Osteocyte (in vitro differentiated cells): ENCODE measurements at regions not wholly inside any gene's neighbourhood (a gene's known extent, or its start where the extent isn't known, plus 50 kb on each side); places are given as distances from the start of the nearest gene placed in this dataset.

Experiments used
- DNase-seq: peaks from one replicate; pipeline ENCODE4 v3.0.0; 2021; ENCODE audit warnings: mixed read lengths; ENCODE audit not compliant: unreplicated experiment; ENCODE audit errors: extremely low spot score
- H3K27ac Mint-ChIP-seq: one replicate; pipeline ENCODE4 v1.8.0; 2021; ENCODE audit warnings: mild to moderate bottlenecking, mixed read lengths; ENCODE audit not compliant: unreplicated experiment
- H3K27me3 Mint-ChIP-seq: one replicate; pipeline ENCODE4 v1.8.0; 2021; ENCODE audit warnings: mixed read lengths; ENCODE audit not compliant: unreplicated experiment
- H3K36me3 Mint-ChIP-seq: one replicate; pipeline ENCODE4 v1.8.0; 2021; ENCODE audit warnings: mixed read lengths; ENCODE audit not compliant: unreplicated experiment
- H3K4me1 Mint-ChIP-seq: one replicate; pipeline ENCODE4 v1.8.0; 2021; ENCODE audit warnings: mixed read lengths; ENCODE audit not compliant: unreplicated experiment
- H3K4me3 Mint-ChIP-seq: one replicate; pipeline ENCODE4 v1.8.0; 2021; ENCODE audit warnings: mild to moderate bottlenecking, moderate library complexity, mixed read lengths; ENCODE audit not compliant: unreplicated experiment
- H3K9me3 Mint-ChIP-seq: one replicate; pipeline ENCODE4 v1.8.0; 2021; ENCODE audit warnings: mixed read lengths; ENCODE audit not compliant: unreplicated experiment
- TF ChIP-seq, protein P1 (sequence below): fragments of 200-600 bp; sonication (generic); IDR thresholded peaks from 2 replicates; pipeline ENCODE4 v1.5.0; 2021; ENCODE audit warnings: antibody characterized with exemption, mild to moderate bottlenecking, moderate library complexity

DNA sequence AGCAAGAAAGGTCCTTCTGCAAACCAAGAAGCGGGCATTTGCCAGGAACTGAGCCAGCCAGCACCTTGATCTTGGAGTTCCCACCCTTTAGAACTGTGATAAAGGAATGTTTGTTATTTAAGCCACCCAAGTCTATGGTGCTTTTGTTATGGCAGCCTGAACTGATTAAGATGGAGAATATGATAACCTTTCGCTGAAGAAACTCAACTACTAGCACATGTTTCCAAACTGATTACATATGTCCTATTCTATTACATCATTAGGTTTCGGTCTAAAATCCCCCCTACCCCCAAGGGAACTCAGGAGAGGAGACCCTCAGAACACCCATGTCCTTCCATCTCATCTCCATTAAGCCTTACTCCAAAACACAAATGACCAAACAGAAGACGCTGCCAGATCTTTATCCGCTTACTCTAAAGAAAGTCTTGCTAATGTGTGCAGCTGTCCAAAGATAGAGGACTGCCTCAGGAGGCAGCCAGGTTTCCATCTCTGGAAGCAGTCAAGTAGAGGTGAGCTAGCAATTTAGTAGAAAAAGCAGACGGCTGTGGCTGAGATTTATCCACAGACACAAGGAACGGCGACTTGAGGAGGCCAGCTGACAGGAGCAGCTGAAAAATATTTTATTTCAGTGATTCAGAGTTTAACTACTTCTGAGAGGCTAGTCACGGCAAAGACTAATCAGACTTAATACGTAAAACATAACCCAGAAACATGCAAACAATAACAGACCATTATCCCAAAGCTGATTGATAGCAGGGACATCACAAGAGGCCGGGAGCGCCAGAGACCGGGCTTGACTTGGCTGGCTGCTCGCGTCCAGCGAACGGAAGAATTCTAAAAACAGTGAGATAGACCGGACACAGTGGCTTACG is 611.4 kb upstream of the CDH5 start:
- H3K4me1 Mint-ChIP-seq: no peaks in the 10 kb centered on the region
- no peak for DNase-seq
- H3K9me3 Mint-ChIP-seq: no peaks in the 10 kb centered on the region
- TF ChIP-seq, protein P1, sequence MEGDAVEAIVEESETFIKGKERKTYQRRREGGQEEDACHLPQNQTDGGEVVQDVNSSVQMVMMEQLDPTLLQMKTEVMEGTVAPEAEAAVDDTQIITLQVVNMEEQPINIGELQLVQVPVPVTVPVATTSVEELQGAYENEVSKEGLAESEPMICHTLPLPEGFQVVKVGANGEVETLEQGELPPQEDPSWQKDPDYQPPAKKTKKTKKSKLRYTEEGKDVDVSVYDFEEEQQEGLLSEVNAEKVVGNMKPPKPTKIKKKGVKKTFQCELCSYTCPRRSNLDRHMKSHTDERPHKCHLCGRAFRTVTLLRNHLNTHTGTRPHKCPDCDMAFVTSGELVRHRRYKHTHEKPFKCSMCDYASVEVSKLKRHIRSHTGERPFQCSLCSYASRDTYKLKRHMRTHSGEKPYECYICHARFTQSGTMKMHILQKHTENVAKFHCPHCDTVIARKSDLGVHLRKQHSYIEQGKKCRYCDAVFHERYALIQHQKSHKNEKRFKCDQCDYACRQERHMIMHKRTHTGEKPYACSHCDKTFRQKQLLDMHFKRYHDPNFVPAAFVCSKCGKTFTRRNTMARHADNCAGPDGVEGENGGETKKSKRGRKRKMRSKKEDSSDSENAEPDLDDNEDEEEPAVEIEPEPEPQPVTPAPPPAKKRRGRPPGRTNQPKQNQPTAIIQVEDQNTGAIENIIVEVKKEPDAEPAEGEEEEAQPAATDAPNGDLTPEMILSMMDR: no peak
- H3K36me3 Mint-ChIP-seq: no peaks in the 10 kb centered on the region
- H3K27me3 Mint-ChIP-seq: peaks cover 26% of the 10 kb centered on the region
- H3K4me3 Mint-ChIP-seq: no peak overlapping the region
- H3K27ac Mint-ChIP-seq: no peak overlapping the region

- H3K9me3 Mint-ChIP-seq: no peaks in the 10 kb centered on the region
- peaks cover 38% of the 10 kb centered on the region for H3K27me3 Mint-ChIP-seq
- DNase-seq: no peak
- H3K27ac Mint-ChIP-seq: no peak overlapping the region
- no peaks in the 10 kb centered on the region for H3K4me1 Mint-ChIP-seq
- H3K36me3 Mint-ChIP-seq: no peaks in the 10 kb centered on the region
- TF ChIP-seq, protein P1: no peak
- no peak overlapping the region for H3K4me3 Mint-ChIP-seq
These were observed 614.0 kb upstream of the CDH5 start for GRCh38 chr16:65752522-65752844.

DNA sequence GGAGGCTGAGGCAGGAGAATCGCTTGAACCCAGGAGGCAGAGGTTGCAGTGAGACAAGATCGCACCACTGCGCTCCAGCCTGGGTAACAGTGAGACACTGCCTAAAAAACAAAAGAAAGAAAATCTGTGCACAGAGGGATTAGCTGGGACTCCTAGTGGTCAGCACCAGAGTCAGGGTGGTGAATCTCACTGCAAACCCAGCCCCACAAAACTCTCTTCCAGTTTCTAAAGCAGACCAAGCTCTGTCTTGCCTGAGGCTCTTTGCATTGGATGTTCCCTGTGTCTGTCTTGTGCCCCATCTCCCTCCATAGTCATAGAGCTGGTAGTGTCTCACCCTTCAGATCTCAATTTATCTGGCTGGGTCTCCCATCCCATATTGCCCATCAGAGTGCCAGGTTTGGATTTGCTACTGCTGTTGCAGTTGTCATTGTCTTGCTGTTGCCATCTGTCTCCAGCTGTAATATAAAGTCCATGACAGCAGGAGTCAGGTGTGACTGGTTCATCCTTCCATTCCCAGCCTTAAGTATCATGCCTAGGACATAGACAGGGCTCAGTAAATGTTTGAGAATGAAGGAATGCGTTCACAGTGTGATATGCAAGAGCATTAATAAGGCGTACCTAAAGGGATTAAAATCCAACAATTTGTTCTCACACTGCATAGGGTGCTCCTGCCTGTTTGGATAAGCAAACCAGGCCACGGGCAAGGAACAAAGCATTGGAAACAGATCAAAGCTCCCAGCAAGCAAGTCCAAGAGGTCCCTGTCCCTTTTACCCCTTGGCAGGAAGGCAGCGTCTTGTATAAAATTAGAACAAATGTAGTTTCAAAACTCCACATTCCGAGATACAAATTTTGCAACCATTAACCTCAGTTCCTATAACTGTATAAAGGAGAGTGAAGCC is 614.6 kb upstream of the CDH5 start:
- Mint-ChIP-seq H3K4me1 (no peaks in the 10 kb centered on the region), H3K4me3 (no peak overlapping the region), H3K27ac (no peak overlapping the region), H3K27me3 (peaks cover 38% of the 10 kb centered on the region), H3K36me3 (no peaks in the 10 kb centered on the region), H3K9me3 (no peaks in the 10 kb centered on the region)
- DNase-seq: no peak
- TF ChIP-seq, protein P1: no peak

DNA sequence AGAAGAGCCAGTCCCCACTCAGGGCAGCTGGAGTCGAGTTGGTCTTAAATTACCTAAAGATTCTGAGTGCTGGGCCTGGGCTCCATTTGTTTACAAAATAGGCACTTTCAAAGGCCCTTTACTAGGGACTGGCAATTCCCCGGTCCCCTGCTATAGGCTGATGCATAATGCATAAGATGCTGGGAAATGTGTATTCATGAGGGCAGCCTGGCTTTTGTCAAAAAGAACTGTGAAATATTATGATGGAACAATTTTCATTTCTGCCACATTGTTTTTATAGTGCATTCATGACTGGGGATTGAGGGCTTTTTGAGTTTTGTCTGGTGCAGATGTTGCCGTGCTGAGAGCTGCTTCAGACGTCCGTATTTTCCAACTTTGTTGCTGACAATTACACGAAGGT is 617.0 kb upstream of the CDH5 start:
- H3K27ac Mint-ChIP-seq: no peak overlapping the region
- TF ChIP-seq, protein P1: no peak
- H3K4me3 Mint-ChIP-seq: no peak overlapping the region
- no peaks in the 10 kb centered on the region for H3K36me3 Mint-ChIP-seq
- no peak for DNase-seq
- no peaks in the 10 kb centered on the region for H3K4me1 Mint-ChIP-seq
- peaks cover 35% of the 10 kb centered on the region for H3K27me3 Mint-ChIP-seq
- H3K9me3 Mint-ChIP-seq: no peaks in the 10 kb centered on the region

DNA sequence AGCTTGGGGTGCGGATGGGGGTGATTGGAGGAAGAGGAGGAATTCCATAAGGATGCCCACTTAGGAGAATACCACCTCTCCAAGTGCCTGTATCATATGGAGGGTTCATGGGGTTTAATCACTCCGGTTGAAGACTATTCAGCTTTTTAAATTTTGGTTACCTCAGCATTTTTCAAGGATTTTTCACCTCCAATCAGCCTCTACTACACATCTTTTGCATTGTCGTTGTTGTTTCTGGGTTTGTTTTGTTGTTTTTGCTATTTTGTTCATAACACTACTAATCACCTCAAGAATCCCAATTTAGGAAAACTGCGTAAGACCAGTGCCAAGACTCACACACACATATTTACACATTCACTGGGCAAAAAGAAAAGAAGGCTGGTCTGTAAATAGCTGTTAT is 619.5 kb upstream of the CDH5 start:
- no peaks in the 10 kb centered on the region for H3K4me1 Mint-ChIP-seq
- no peak overlapping the region for H3K27ac Mint-ChIP-seq
- no peak overlapping the region for H3K4me3 Mint-ChIP-seq
- DNase-seq: no peak
- peaks cover 22% of the 10 kb centered on the region for H3K27me3 Mint-ChIP-seq
- no peaks in the 10 kb centered on the region for H3K9me3 Mint-ChIP-seq
- H3K36me3 Mint-ChIP-seq: no peaks in the 10 kb centered on the region
- TF ChIP-seq, protein P1: no peak
